HG03354 (cell line): ENCODE measurements at regions not wholly inside any gene's neighbourhood (a gene's known extent, or its start where the extent isn't known, plus 50 kb on each side); places are given as distances from the start of the nearest gene placed in this dataset.
"Not testable (repeated sequence)": the region's sequence is repeated elsewhere in the genome, so short reads cannot be mapped to it uniquely, and the experiment has no call there.

Source experiments
- ATAC-seq: cut with Tn5 transposase; IDR thresholded peaks from one replicate; pipeline ENCODE4 v1.9.1; 2021; ENCODE audit warnings: mild to moderate bottlenecking; ENCODE audit not compliant: unreplicated experiment, poor library complexity, severe bottlenecking

DNA sequence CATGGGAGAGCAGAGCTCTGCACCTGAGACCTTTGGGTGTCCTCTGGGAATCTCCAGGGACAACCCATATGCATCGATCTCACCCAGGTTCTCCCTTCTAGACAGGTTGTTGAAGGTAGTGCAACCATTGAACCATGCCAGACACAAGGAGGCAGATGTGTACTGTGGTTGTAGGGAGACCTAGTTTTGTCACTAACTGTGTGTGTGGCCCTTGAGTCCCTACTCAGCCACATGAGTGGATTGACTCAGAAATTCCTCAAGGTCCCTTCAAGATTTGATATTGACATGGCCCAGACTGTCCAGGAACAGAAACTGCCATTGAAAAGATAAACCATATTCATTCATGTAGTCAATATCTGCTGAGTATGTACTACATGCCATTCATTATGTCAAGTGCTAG is 396.4 kb upstream of the CCL2 start:
- ATAC-seq = no peak

DNA sequence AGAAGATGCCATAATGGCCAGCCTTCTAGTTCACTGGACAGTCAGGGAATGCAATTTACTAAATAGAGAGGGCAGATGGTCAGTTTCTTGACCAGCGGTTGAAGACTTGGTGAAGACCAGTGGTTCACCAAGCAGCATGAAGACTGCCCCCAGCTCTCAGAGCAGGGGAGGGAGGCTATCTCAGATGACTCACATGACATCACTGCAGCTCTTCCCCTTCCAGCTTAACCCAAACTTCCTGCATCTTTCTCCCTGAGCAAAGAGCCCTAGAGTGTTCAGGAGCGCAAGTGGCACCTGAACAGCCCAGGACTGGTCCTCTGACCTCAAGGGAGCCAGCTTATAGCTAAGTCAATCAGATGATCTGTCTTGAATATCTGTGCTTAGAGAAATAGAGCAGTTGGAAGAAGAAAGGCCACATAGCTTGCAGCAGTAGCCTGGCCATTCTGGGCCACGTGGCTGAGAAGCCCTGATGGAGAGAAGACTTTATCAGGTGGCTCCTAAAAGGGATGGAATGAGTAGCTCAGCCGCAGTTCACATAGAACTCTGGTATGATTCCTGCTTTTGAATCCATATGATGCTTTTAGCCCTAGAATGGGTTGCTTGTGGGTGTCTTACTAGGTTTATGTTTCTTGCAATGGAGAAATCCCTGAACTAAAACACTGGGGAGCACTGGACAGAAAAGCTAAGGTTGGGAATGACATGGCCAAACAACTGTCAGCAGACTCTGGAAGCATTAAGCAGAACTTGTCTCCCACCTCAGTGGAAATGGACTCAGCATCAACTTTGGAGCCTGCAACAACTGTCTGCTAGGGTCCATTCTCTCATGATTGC is 392.1 kb upstream of the CCL2 start:
- no peak for ATAC-seq

DNA sequence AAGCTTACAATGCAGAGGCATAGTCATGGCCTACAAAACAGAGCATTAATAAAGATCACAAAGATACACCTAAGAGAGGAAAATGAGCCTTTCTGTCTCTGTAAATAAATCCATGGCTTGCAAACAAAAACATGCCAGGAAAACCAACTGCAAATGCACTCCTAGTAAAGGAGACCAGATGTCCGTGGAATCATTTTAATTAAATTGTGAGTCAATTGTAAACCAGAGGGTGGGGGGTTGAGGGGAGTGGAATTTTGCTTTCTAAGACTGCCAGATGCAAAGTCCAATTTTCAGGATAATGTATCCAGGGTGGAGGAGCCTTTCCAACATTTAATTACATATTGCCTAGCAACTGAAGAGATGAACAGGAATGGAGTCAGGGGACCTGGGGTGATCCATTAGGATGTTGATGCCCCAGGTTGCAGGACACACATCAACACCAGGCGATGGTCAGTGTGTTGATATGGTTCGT is 390.3 kb upstream of the CCL2 start:
- ATAC-seq = no peak

DNA sequence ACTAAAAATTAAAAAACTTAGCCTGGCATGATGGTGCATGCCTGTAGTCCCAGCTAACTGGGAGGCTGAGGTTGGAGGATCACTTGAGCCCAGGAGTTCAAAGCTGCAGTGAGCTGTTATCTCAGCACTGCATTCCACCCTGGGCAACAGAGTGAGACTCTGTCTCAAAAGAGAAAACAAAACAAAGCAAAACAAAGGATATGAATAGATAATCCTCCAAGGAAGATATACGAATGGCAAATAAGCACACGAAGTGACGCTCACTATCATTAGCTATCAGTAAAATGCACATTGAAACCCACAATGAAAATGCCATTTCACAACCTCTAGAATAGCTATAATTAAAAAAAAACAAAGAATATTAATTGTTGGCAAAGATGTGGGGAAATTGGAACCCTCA is 386.2 kb upstream of the CCL2 start:
- ATAC-seq = no peak

DNA sequence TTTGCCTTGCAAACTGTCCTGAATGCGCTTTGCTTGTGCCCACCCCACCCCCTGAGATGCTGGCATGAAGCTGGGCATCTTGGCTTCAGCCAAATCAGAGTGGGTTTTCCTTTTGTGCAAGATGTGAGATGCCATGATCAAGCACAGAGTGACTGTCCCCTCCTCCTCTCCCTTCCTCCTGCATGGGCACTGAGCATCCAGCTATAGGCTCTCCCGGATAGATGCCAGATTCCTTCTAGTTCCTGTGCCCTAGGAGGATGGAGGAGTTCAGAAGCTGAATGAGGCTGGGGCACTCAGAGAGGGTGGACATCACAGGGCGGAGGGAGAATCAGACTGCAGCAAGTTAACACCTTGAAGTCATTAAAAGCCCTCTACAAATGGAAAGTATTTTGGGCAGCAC is 384.1 kb upstream of the CCL2 start:
- ATAC-seq = no peak

DNA sequence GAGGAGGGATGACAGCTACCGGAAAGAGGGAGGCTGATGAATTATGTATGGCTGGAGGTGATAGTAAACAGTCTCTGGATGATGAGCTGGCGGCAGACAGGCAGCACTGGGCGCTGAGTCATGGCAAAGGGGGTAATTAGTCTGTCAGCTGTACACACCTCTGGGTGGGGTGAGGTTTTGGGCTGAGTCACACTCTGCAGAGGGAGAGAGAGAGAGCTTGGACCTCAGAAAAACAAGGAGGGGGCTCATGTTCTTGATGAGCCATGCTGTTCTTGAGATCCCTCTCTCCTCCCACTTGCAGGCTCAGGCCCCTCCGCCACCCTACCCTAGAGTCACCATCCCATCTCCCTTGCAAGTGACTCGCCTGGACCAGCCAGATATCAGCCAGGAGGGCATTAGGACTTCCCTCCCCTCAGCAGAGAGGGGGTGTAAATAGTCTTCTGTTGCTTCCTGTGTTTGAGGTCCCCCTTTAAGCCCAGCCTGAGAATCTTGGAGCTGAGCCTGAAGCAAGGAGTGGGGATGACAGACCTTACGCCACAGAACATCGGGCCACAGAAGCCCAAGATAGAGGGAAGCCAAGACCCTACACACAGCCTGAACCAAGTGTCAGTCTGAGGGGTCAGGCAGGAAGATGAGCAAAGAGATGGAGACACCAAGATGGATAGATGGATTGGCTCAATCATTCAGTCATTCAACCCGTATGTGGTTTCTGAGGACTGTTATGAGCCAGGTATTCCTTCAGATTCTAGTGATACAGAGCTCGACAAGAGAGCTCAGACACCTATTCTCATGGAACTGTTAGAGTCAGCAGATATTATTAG is 383.2 kb upstream of the CCL2 start:
- ATAC-seq = no peak

DNA sequence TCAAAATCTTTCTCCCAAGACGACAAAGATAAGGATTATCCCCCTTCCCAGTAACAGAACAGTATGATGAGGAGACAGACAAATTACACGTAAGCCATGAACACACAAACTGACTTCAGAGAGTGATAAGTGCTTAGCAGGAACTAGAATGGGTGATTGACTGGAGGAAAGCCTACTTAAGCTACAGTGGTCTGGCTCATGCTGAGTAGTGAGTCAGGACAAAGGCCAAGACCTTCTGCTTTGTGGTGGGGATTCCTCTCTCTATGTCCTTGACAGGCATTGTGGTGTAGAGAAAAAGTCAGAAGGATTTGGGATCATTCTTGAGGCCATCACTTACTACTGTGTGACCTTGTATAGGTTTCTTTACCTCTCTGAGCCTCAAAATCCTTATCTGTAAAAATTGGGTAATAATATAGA is 381.9 kb upstream of the CCL2 start:
- ATAC-seq = no peak

DNA sequence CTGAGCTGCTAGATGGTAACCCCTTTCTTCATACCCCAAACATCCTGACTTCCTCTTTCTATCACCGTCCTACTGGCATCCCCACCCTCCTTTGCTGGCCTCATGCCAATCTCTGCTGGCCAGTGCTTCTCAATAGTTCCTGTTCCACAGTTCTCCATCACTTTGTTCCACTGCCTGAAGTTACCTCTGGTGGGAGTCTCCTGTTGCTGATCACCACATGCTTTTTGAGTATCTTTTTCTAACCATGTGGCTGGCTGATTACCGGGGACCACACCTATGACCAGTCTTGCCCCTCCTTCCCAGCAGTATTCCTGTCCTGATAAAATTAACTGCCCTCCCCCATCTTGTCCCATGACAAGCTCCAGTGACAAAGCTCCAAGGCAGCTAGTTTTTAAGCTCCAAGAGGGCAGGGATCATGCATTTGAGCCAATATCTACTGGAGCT is 380.4 kb upstream of the CCL2 start:
- no peak for ATAC-seq

DNA sequence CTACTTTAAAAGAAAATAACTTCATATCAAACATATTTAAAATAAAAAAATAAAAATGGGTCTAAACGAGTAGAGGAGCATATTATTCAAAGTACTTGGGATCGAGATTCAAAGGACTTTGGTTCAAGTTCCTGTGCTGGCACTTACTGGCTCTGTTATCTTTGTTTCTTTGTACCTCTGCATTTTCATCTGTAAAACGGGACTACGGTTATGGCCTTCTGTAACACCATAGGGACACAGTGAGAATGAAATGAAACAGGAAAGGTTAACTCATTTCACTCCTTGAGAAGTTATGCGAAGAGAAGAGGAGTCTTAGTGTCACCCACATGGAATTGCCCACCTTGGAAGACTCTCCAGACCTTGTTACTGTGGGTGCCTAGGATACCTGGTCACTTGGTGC is 379.1 kb upstream of the CCL2 start:
- ATAC-seq = no peak

DNA sequence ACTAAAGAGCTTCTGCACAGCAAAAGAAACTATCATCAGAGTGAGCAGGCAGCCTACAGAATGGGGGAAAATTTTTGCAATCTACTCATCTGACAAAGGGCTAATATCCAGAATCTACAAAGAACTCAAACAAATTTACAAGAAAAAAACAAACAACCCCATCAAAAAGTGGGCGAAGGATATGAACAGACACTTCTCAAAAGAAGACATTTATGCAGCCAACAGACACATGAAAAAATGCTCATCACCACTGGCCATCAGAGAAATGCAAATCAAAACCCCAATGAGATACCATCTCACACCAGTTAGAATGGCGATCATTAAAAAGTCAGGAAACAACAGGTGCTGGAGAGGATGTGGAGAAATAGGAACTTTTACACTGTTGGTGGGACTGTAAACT is 372.8 kb upstream of the CCL2 start:
- ATAC-seq = not testable (repeated sequence)

DNA sequence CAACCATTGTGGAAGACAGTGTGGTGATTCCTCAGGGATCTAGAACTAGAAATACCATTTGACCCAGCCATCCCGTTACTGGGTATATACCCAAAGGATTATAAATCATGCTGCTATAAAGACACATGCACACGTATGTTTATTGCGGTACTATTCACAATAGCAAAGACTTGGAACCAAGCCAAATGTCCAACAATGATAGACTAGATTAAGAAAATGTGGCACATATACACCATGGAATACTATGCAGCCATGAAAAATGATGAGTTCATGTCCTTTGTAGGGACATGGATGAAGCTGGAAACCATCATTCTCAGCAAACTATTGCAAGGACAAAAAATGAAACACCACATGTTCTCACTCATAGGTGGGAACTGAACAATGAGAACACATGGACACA is 372.4 kb upstream of the CCL2 start:
- ATAC-seq = not testable (repeated sequence)

DNA sequence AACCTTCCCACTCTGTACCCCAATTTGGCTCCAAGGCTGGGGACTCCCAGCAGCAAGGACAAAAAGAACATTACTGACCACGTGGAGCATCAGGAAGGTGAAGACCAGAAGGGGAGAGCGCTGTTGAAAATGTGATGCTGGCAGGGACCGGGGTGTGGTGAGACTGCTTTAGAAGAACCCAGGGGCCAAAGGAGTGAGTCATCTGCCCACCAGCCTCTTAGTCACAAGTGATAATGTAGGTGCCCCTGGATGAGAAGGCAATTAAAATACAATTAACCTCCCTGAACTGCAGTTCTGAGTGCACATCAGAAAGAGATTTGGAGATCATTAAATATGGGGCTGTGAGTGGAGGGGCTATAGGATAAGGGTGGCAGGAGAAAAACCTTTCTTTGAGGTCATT is 366.6 kb upstream of the CCL2 start:
- ATAC-seq = no peak

DNA sequence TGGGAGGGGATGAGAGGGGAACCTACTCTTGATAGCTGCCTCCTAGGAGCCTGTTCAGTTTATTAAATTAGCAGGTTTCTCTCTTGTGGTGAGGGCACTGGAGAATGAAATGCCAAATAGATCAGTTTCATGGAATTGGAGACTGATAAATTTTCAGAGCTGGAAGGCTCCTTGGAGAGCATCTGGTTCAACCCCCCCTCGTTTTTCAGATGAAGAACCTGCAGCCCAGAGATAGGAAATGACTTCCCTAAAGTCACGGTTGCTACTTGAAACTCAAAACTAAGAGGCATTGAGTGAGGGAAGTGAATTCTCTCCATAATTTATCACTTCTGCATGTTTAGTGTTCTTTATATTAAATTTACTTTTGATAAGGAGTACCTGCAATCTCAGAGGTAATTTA is 366.0 kb upstream of the CCL2 start:
- no peak for ATAC-seq

DNA sequence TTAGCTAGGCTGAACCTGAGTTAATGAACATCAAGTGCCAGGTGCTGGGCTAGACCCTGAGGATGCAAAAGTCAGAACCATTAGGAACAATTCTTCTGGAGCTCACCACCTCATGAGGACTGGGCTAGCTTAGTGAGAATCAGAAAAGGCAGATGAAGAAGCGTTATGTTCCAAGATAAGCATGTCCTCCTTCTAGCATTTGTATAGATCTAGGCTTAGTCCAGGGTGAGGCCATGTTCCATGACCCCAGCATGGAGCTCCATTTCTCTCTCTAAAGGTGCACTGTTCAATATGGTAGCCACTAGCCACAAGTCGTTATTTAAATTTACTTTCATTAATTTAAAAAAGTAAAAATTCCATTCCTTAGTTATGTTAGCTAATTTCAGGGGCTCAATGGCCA is 365.3 kb upstream of the CCL2 start:
- ATAC-seq = no peak

DNA sequence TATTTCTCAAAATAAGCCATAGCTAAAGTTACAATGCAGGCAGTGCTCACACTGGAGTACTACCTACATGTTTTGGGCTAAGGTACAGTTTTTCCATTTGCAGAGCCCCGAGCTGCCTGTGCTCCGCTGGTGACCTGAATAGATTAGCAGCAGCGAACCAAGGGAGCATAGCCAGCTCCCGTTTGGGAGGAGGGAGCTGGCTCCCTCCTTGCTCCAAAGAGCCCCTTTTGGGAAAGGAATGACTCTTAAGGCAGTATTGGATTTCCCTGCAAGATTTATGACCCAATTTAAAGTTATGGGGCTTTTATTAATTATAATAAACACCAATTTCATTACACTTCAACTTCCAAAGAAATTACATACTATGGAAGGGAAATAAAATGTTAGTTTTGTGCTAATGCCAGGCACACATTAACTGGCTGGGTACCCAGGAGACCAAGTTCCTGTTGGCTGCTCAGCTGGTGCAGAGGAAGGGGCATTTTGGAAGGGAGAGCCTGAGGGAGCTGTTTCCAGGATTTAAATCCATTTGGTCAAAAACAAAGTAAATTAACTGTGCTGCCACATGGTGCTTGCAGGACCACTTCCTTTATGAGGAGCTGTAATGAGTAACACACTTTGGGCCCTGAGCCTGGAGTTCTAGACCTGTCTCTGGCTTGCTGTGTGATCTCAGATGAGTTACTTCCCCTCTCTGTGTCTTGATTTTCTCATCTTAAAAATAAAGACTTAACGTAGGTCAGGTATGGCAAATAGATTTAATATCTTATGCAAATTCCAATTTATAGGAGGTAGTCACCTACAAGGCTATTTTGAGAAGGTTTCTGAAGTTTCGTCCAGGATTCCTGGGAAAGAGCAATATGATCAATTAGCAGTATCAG is 362.1 kb upstream of the CCL2 start:
- ATAC-seq = no peak

DNA sequence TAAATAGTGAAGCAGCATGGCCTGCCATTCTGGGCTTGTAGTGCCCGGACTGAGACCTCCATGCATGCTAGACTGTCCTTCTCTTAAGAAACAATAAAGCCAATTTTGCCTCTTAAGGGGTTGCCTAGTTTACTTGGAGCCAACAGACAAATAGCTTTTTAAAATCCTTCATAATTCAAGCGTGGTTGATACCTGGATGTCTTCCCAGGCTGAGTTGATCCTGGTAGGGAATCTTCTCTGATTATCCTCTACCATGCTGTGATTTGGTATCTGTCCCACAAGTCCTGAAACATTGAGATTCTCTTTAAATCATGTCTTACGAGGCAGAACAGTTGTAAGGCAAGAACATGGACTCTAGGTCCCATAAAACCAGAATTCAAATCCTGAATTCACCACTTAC is 359.6 kb upstream of the CCL2 start:
- no peak for ATAC-seq

DNA sequence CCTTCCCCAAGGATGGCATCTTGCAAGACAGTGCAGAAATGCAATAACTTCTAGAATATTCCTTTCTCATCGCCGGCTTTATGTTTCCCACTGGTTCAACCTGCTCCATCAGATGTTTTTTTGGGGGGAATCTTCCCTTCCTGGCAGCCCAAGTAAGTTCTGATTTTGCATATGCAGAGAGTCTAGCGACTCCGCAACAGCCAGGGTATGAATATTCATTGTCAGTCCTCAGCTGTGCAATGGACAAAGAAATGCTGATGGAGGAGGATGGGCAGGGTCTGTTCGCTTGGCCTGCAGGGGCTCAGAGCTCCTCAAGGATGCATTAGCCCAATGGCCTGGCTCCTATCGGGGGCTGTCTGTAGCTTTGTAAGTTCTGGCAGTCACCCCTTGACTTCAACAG is 358.8 kb upstream of the CCL2 start:
- ATAC-seq = no peak

DNA sequence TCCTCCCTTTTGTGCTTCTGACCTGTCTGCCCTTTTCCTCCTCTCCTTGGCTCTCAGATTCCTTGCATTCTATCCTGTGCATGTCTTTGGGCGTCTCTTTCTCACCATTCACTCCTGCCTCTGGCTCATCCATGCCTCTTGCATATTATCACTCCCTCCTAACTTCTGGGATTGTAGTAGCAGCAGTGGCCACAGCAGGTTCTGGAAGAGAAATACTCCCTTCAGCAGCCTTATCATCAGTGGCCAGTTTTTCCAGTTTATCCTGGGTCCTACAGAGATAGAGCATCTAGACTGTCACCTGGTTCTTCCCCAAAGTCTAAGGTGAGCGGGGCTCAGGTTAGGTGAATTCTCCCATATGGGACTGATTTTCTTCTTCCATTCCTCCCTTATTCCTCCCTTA is 354.0 kb upstream of the CCL2 start:
- no peak for ATAC-seq

DNA sequence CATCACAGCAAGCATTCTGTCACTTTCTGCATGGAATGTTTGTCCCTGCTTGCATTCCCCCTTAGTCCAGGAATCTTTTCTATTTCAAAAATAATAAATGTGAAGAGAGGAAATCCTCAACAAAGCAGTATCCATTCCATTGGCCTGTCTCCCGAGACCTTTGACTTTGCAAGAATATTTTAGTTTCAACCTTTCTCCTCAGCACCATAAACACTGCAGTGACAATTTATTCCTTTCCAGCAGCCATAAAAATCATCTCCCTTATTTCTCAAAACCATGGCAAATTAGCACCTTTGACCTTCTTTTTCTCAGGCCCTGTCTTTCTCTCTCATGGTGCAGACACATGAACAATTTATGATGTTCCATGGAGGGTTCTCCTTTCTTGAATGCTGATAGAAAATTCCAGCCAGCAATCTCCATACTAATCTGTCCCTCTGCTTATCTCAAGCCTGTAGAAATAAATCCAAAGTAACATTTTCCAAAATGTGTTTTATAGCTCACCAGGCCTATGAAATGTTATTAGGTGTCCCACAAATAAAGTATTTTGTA is 352.1 kb upstream of the CCL2 start:
- ATAC-seq = no peak

DNA sequence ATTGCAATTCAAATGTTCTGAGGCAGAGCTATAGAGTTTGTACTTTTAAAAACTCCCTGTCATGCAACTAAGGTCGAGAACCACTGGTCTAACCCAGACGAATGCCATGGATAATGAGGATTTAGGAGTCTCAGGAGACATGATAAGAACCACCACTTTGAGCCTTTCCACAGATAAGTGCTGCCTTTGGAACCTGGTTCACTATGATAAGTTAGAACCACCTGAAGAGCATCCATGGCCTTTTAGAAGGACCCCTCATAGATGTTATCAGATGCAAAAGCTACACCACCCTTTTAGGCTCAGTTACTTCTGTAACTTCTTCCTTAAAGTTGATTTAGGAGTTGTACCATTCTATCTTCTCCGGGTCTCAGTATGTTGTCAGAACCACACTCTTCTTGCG is 350.6 kb upstream of the CCL2 start:
- ATAC-seq = no peak
